Liver (tissue), 3 donors: ENCODE measurements at regions not wholly inside any gene's neighbourhood (a gene's known extent, or its start where the extent isn't known, plus 50 kb on each side); places are given as distances from the start of the nearest gene placed in this dataset.

ENCODE experiments used
- GABPA ChIP-seq, 2 donors: IDR thresholded peaks in 1 of 2; conservative IDR thresholded peaks in 1 of 2; 2 replicates each; pipeline ENCODE4 v1.6.1; 2016; ENCODE audit warnings: antibody characterized with exemption in 2 of 2, mild to moderate bottlenecking in 1 of 2, moderate library complexity in 1 of 2
- HNF4A ChIP-seq, 2 donors: conservative IDR thresholded peaks; 2 replicates each; pipeline ENCODE4 v1.6.1; 2016; ENCODE audit warnings: antibody characterized with exemption in 2 of 2, mild to moderate bottlenecking in 2 of 2
- JUND ChIP-seq, 2 donors: IDR thresholded peaks; 2 replicates each; pipeline ENCODE4 v1.6.1; 2016; ENCODE audit warnings: antibody characterized with exemption in 2 of 2
- RAD21 ChIP-seq, 2 donors: IDR thresholded peaks; 2 replicates each; pipeline ENCODE4 v1.6.1; 2016; ENCODE audit warnings: antibody characterized with exemption in 2 of 2, mild to moderate bottlenecking in 2 of 2
- RXRA ChIP-seq, 2 donors: IDR thresholded peaks; 2 replicates each; pipeline ENCODE4 v1.6.1; 2017 to 2018; ENCODE audit warnings: antibody characterized with exemption in 2 of 2, mild to moderate bottlenecking in 1 of 2
- TAF1 ChIP-seq: conservative IDR thresholded peaks from 2 replicates; pipeline ENCODE4 v1.6.1; 2016; ENCODE audit warnings: antibody characterized with exemption, mild to moderate bottlenecking
- YY1 ChIP-seq: IDR thresholded peaks from 2 replicates; pipeline ENCODE4 v1.6.1; 2016; ENCODE audit warnings: antibody characterized with exemption, mild to moderate bottlenecking
- TF ChIP-seq, protein P1 (sequence below): fragments of 150-350 bp; IDR thresholded peaks from 2 replicates; pipeline ENCODE4 v1.5.1; 2017; ENCODE audit warnings: improper control_type of control experiment, low read depth, low read length; ENCODE audit not compliant: missing input control
- TF ChIP-seq, protein P2 (sequence below): IDR thresholded peaks from 2 replicates; pipeline ENCODE4 v1.6.1; 2016; ENCODE audit warnings: antibody characterized with exemption
- donor health status: healthy.
- donor health status: healthy.

DNA sequence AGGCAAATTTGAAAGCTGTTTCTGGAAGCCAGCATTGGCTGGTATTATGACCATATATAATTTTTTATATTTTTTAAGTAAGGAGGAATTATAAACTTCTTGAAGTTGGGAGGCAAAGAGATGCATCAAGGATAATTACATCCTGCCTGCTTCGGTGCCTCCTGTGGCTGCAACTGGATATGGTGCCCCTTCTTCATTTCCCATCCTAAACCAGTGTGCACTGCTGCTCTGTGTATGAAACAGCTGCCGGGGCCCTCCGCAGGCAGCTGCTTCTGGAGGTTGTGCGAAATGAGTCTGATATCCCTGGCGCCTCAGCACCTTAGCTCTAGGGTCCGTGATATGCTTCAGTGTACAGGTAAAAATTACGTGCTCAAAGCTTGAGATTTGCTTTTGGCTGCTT, 304.2 kb downstream of the ENC1 start:
- TF ChIP-seq, protein P1, sequence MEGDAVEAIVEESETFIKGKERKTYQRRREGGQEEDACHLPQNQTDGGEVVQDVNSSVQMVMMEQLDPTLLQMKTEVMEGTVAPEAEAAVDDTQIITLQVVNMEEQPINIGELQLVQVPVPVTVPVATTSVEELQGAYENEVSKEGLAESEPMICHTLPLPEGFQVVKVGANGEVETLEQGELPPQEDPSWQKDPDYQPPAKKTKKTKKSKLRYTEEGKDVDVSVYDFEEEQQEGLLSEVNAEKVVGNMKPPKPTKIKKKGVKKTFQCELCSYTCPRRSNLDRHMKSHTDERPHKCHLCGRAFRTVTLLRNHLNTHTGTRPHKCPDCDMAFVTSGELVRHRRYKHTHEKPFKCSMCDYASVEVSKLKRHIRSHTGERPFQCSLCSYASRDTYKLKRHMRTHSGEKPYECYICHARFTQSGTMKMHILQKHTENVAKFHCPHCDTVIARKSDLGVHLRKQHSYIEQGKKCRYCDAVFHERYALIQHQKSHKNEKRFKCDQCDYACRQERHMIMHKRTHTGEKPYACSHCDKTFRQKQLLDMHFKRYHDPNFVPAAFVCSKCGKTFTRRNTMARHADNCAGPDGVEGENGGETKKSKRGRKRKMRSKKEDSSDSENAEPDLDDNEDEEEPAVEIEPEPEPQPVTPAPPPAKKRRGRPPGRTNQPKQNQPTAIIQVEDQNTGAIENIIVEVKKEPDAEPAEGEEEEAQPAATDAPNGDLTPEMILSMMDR = no peak
- TF ChIP-seq TAF1 (no peak), JUND (IDR thresholded peaks at IDR 0.05) (no peak), GABPA (IDR thresholded peaks at IDR 0.05 in 1 of 2, conservative IDR thresholded peaks at IDR 0.05 in 1 of 2) (no peak), RXRA (IDR thresholded peaks at IDR 0.05) (no peak), HNF4A (conservative IDR thresholded peaks at IDR 0.05) (no peak), YY1 (no peak), RAD21 (IDR thresholded peaks at IDR 0.05) (no peak)
- TF ChIP-seq, protein P2, sequence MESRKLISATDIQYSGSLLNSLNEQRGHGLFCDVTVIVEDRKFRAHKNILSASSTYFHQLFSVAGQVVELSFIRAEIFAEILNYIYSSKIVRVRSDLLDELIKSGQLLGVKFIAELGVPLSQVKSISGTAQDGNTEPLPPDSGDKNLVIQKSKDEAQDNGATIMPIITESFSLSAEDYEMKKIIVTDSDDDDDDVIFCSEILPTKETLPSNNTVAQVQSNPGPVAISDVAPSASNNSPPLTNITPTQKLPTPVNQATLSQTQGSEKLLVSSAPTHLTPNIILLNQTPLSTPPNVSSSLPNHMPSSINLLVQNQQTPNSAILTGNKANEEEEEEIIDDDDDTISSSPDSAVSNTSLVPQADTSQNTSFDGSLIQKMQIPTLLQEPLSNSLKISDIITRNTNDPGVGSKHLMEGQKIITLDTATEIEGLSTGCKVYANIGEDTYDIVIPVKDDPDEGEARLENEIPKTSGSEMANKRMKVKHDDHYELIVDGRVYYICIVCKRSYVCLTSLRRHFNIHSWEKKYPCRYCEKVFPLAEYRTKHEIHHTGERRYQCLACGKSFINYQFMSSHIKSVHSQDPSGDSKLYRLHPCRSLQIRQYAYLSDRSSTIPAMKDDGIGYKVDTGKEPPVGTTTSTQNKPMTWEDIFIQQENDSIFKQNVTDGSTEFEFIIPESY = no peak
